Ascending aorta (tissue), 2 donors: ENCODE measurements at regions not wholly inside any gene's neighbourhood (a gene's known extent, or its start where the extent isn't known, plus 50 kb on each side); places are given as distances from the start of the nearest gene placed in this dataset.

ENCODE experiments used
- DNase-seq, 2 donors: peaks; one replicate each; pipeline ENCODE4 v3.0.0-alpha.2; 2019; ENCODE audit warnings: low spot score in 2 of 2
- H3K27ac ChIP-seq, 2 donors: fragments of 200-600 bp; sonication (generic); one replicate each; pipeline ENCODE4 v1.5.1; 2016 to 2017; ENCODE audit warnings: mild to moderate bottlenecking in 1 of 2
- H3K27me3 ChIP-seq: fragments of 200-600 bp; sonication (generic); one replicate; pipeline ENCODE4 v1.5.1; 2017
- H3K36me3 ChIP-seq, 2 donors: fragments of 200-600 bp; sonication (generic); one replicate each; pipeline ENCODE4 v1.5.1; 2016
- H3K4me1 ChIP-seq, 2 donors: fragments of 200-600 bp; sonication (generic); one replicate each; pipeline ENCODE4 v1.5.1; 2016 to 2017; ENCODE audit warnings: mild to moderate bottlenecking in 1 of 2
- H3K4me3 ChIP-seq, 2 donors: fragments of 200-600 bp; sonication (generic); one replicate each; pipeline ENCODE4 v1.5.1; 2016 to 2017; ENCODE audit warnings: mild to moderate bottlenecking in 1 of 2
- H3K9me3 ChIP-seq, 2 donors: fragments of 200-600 bp; sonication (generic); one replicate each; pipeline ENCODE4 v1.5.1; 2016
- intact Hi-C: fragments of 100-400 bp; cut with DNase I; formaldehyde crosslinking; loops from one replicate; pipeline ENCODE4 v1.15.1; 2023
- TF ChIP-seq, protein P1 (sequence below), 3 experiments: fragments of 200-600 bp in 2 of 3; fragments of 450-650 bp in 1 of 3; sonication (generic) in 2 of 3; IDR thresholded peaks; one replicate each; pipeline ENCODE4 v1.5.1; 2016 to 2019; ENCODE audit warnings: antibody characterized with exemption in 3 of 3, mild to moderate bottlenecking in 1 of 3, moderate library complexity in 1 of 3

DNA sequence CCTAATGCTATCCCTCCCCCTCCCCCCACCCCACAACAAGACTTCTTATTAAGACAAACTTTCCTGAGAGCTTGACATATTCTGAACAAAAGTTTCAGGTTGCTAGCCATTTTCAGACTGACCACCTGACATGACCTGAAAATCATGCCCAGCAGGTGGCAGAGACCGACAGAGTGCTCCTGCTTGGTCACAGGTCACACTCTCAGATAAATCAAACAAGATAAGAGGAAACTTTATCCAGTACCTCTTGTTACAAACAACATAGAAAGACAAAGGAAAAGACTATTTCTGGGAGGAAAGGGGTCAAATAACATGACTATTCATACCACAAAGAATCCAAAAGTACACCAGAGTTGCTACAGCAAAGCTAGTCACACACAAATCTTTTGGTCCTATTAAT is 107.4 kb downstream of the TMEM200C start:
- no peak for DNase-seq
- intact Hi-C loops, result no loop called here

DNA sequence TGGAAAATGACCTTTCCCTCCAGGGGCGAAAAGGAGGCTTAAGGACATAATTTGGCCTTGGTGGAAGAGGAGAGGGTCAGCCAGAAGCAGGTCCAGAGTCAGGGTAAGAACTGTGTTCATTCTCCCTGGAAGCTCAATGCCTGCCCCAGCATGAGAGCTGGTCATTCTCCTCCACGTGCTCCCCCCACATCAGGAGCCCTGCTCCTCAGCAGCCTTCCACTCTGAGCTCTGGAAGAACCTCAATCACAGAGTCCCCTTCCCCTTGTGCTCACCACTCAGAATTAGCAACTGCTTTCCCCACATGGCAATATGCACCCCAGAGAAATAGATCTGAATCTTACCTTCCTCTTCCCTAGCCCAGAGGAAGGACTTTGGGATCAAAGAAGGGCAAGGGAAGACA is 115.4 kb downstream of the TMEM200C start:
- no peaks in the 10 kb centered on the region for H3K4me1 ChIP-seq

More for the DNA sequence above, 107.4 kb downstream of the TMEM200C start:
- Histone ChIP-seq H3K9me3 (no peaks in the 10 kb centered on the region), H3K27me3 (no peaks in the 10 kb centered on the region), H3K27ac (no peak overlapping the region), H3K4me1 (no peaks in the 10 kb centered on the region), H3K36me3 (no peaks in the 10 kb centered on the region), H3K4me3 (no peak overlapping the region)
- TF ChIP-seq, protein P1, sequence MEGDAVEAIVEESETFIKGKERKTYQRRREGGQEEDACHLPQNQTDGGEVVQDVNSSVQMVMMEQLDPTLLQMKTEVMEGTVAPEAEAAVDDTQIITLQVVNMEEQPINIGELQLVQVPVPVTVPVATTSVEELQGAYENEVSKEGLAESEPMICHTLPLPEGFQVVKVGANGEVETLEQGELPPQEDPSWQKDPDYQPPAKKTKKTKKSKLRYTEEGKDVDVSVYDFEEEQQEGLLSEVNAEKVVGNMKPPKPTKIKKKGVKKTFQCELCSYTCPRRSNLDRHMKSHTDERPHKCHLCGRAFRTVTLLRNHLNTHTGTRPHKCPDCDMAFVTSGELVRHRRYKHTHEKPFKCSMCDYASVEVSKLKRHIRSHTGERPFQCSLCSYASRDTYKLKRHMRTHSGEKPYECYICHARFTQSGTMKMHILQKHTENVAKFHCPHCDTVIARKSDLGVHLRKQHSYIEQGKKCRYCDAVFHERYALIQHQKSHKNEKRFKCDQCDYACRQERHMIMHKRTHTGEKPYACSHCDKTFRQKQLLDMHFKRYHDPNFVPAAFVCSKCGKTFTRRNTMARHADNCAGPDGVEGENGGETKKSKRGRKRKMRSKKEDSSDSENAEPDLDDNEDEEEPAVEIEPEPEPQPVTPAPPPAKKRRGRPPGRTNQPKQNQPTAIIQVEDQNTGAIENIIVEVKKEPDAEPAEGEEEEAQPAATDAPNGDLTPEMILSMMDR (IDR thresholded peaks at IDR 0.05), result no peak

DNA sequence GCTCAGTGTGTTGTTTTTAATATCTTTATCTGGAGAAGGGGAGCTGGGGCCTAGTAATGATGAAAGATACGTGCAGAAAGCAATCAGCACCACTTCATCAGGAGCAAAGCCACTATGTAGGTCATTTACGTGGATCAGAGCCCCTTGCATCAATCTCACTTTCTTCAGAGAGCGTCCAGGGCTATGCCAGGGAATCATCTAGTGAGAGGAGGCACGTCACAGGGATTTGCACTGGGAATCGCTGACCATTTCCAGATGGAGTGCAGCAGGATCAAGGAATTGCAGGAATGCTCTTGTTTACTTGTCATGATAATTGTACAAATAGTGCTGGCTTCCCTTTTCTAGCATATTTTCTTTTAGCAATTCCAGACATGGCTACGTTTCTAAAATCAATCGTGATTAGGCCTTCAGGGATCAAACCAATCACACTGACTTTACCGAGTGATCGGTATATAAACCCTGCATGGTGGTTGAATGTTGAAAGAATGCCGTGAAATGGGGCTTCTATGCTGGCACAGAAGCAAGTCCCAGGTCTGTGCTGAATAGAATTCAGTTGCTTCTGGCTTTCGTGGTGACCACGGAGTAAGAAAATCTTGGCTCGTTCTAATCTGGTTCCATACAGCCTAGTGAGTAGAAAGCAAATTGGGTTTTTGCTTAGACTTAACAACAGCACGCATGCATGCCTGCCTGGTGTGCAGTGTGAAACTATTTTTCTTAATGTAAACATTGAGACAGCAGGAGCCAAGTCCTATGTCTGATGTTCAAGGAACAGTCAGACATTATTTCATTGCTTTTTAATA is 122.8 kb downstream of the TMEM200C start:
- no peak for DNase-seq
- TF ChIP-seq, protein P1 (IDR thresholded peaks at IDR 0.05), result no peak
- intact Hi-C loops, result no loop called here
- Histone ChIP-seq H3K27ac (no peak overlapping the region), H3K36me3 (no peaks in the 10 kb centered on the region), H3K27me3 (no peaks in the 10 kb centered on the region), H3K4me3 (no peak overlapping the region), H3K4me1 (no peaks in the 10 kb centered on the region), H3K9me3 (no peaks in the 10 kb centered on the region)

More for the DNA sequence above, 115.4 kb downstream of the TMEM200C start:
- TF ChIP-seq, protein P1 (IDR thresholded peaks at IDR 0.05), result no peak
- Histone ChIP-seq H3K27me3 (no peaks in the 10 kb centered on the region), H3K27ac (no peak overlapping the region), H3K36me3 (no peaks in the 10 kb centered on the region), H3K4me3 (no peak overlapping the region), H3K9me3 (no peaks in the 10 kb centered on the region)
- intact Hi-C loops, result no loop called here
- no peak for DNase-seq

- Histone ChIP-seq H3K36me3 (no peaks in the 10 kb centered on the region), H3K9me3 (no peaks in the 10 kb centered on the region), H3K4me1 (no peaks in the 10 kb centered on the region), H3K4me3 (no peak overlapping the region), H3K27me3 (no peaks in the 10 kb centered on the region), H3K27ac (no peak overlapping the region)
- intact Hi-C loops, result no loop called here
- TF ChIP-seq, protein P1 (IDR thresholded peaks at IDR 0.05), result no peak
- no peak for DNase-seq
These were observed 124.0 kb downstream of the TMEM200C start for GRCh38 chr18:5771343-5771742.

- DNase-seq, result no peak
- H3K36me3 ChIP-seq, result no peaks in the 10 kb centered on the region
- H3K27me3 ChIP-seq, result no peaks in the 10 kb centered on the region
- H3K4me3 ChIP-seq, result no peak overlapping the region
- TF ChIP-seq, protein P1 (IDR thresholded peaks at IDR 0.05), result no peak
- intact Hi-C loops, result no loop called here
- no peaks in the 10 kb centered on the region for H3K9me3 ChIP-seq
- H3K27ac ChIP-seq, result no peak overlapping the region
- no peaks in the 10 kb centered on the region for H3K4me1 ChIP-seq
These were observed 125.1 kb downstream of the TMEM200C start for GRCh38 chr18:5770176-5770575.
